ENCODE measurements at regions not wholly inside any gene's neighbourhood (a gene's known extent, or its start where the extent isn't known, plus 50 kb on each side); places are given as distances from the start of the nearest gene placed in this dataset.

DNA sequence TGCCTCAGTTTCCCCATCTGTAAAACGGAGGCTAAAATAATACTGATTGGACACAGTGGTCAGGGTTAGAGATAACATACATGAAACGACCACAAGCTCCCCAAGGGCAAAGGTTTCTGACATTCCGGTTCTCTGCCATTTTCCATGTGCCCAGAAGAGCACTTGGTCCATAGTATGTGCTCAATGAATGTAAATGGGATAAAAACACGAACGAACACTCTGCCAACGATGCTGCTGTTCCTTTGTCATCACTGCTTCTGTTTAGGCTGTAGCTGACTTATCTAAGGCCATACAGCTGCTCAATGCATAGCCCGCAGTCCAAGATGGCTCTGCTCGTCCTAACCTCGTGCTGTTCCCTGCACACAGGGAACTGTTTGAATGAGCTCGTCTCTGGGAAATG lies 102.0 kb downstream of the RMI2 start:
- H3K27ac ChIP-seq: no peak overlapping the region
- H3K36me3 ChIP-seq: no peaks in the 10 kb centered on the region
- H3K4me3 ChIP-seq: no peak overlapping the region
- DNase-seq (no peak), ATAC-seq (no peak)
- intact Hi-C loops (cut with DNase I): no loop called here
- H3K27me3 ChIP-seq: no peaks in the 10 kb centered on the region
- TF ChIP-seq, protein P1, sequence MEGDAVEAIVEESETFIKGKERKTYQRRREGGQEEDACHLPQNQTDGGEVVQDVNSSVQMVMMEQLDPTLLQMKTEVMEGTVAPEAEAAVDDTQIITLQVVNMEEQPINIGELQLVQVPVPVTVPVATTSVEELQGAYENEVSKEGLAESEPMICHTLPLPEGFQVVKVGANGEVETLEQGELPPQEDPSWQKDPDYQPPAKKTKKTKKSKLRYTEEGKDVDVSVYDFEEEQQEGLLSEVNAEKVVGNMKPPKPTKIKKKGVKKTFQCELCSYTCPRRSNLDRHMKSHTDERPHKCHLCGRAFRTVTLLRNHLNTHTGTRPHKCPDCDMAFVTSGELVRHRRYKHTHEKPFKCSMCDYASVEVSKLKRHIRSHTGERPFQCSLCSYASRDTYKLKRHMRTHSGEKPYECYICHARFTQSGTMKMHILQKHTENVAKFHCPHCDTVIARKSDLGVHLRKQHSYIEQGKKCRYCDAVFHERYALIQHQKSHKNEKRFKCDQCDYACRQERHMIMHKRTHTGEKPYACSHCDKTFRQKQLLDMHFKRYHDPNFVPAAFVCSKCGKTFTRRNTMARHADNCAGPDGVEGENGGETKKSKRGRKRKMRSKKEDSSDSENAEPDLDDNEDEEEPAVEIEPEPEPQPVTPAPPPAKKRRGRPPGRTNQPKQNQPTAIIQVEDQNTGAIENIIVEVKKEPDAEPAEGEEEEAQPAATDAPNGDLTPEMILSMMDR (IDR thresholded peaks at IDR 0.05): no peak
- no peaks in the 10 kb centered on the region for H3K9me3 ChIP-seq
- WGBS, 2 donors: 86 to 88% methylated on average over 10 of the region's 10 CpGs
- H3K4me1 ChIP-seq: peaks cover 0 to 2% (median 0%) of the 10 kb centered on the region in 9 donors

DNA sequence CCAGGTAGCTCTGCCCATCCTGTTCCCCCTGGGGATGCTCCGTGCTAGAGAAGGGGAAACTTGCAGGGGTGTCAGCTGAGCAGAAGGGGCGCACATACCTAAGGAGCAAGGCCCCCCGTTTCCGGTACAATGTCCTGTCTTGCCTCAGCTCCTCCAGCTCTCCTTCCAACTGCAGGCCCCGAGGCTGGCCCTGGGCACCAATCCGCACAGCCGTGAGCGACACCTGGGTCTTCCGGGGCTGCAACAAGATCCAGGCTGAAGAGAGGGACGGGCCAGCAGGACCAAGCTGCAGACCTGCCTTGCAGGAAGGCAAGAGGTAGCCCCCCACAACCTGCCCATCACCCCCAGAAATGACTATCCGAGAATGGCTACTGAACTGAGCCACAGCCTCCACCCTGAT lies 102.6 kb downstream of the RMI2 start:
- H3K27ac ChIP-seq: no peak overlapping the region
- H3K27me3 ChIP-seq: no peaks in the 10 kb centered on the region
- TF ChIP-seq, protein P1 (IDR thresholded peaks at IDR 0.05): no peak
- intact Hi-C loops (cut with DNase I): no loop called here
- WGBS, 2 donors: 82 to 84% methylated on average over 11 of the region's 11 CpGs
- no peak for ATAC-seq
- no peak overlapping the region for H3K4me3 ChIP-seq
- no peaks in the 10 kb centered on the region for H3K36me3 ChIP-seq
- peaks cover 0 to 7% (median 0%) of the 10 kb centered on the region in 9 donors for H3K4me1 ChIP-seq
- DNase-seq: no peak
- H3K9me3 ChIP-seq: no peaks in the 10 kb centered on the region

DNA sequence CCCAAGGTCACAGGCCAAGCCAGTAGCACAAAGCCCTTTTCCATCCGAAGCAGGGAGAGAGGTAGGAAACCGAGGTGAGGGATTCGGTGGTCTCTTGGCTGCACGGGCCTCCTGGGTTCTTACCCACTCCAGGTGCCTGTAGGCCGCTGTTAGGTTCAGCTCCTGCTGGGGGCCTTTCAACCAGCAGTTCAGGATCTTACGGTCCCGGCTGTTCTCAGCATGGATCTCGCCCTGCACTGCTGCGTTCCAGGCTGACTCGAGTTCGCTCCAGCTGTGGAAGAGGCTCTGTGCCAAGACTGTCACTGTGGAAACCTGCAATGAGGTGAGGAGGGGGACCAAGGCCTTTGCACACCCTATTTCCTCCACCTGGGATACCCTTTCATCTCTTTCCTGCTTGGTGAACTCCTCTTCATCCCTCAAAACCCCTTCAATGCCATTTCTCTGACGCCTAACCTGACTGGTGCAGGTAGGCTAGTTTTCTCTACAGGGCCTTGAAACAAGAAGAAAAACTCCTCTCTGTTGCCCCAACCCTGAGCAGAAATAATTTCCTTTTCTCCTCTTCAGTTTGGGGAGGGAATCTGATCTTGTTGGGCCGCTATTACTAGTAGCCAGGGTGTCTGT lies 103.6 kb downstream of the RMI2 start:
- Histone ChIP-seq H3K27me3 (no peaks in the 10 kb centered on the region), H3K4me3 (no peak overlapping the region), H3K36me3 (no peaks in the 10 kb centered on the region), H3K27ac (no peak overlapping the region), H3K4me1 (peaks cover 0 to 10% (median 0%) of the 10 kb centered on the region in 9 donors), H3K9me3 (no peaks in the 10 kb centered on the region)
- WGBS, 2 donors: 81 to 85% methylated on average over 13 of the region's 13 CpGs
- DNase-seq (no peak), ATAC-seq (no peak)
- TF ChIP-seq, protein P1 (IDR thresholded peaks at IDR 0.05): no peak
- intact Hi-C loops (cut with DNase I): no loop called here

DNA sequence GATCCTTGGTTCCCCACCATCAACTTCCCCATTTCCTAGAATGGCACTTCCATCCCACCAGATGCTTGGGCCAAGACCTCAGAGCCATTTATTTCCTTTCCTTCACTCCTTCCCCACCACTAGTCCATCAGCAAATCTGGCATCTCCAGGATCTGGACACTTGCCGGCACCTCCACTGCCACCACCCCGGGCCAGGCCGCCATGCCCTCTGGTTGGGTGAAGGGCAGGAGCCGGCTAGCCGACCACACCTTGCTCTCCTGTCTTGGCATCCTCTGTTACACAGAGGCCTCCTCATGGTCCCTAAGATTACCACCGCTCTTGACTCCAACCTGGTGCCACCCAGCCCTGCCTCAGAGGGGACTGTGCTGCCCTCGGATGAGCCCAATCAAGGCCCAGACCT lies 104.5 kb downstream of the RMI2 start:
- Histone ChIP-seq H3K36me3 (no peaks in the 10 kb centered on the region), H3K27me3 (no peaks in the 10 kb centered on the region), H3K4me3 (no peak overlapping the region), H3K9me3 (no peaks in the 10 kb centered on the region), H3K27ac (no peak overlapping the region), H3K4me1 (peaks cover 0 to 10% (median 0%) of the 10 kb centered on the region in 9 donors)
- intact Hi-C loops (cut with DNase I): no loop called here
- ATAC-seq (no peak), DNase-seq (no peak)
- WGBS, 2 donors: 95% methylated on average over 7 of the region's 7 CpGs
- TF ChIP-seq, protein P1 (IDR thresholded peaks at IDR 0.05): no peak
